Coronary artery (tissue), 2 donors: ENCODE measurements at regions not wholly inside any gene's neighbourhood (a gene's known extent, or its start where the extent isn't known, plus 50 kb on each side); places are given as distances from the start of the nearest gene placed in this dataset.

Experiments
- DNase-seq: peaks from one replicate; pipeline ENCODE4 v3.0.0-alpha.2; 2017; ENCODE audit warnings: low spot score
- H3K27ac ChIP-seq, 2 donors: fragments of 200-600 bp; sonication (generic); one replicate each; pipeline ENCODE4 v1.5.1; 2016 to 2019
- H3K4me3 ChIP-seq: fragments of 200-600 bp; sonication (generic); 2 replicates; pipeline ENCODE4 v1.5.1; 2016; ENCODE audit warnings: mild to moderate bottlenecking, moderate library complexity
- CTCF ChIP-seq: fragments of 200-600 bp; sonication (generic); IDR thresholded peaks from one replicate; pipeline ENCODE4 v1.5.1; 2019; ENCODE audit warnings: antibody characterized with exemption

GRCh38 chr2:5959836-5960820, 267.9 kb downstream of the SOX11 start:
- Histone ChIP-seq H3K27ac (no peak overlapping the region), H3K4me3 (no peak overlapping the region)
- DNase-seq: no peak
- no peak for TF ChIP-seq CTCF

- H3K27ac ChIP-seq: no peak overlapping the region
- H3K4me3 ChIP-seq: no peak overlapping the region
- no peak for TF ChIP-seq CTCF
- no peak for DNase-seq
Observed at GRCh38 chr2:5967506-5967905, 275.3 kb downstream of the SOX11 start.

GRCh38 chr2:5969303-5969702, 277.1 kb downstream of the SOX11 start:
- H3K4me3 ChIP-seq: no peak overlapping the region
- no peak for DNase-seq
- no peak overlapping the region for H3K27ac ChIP-seq
- no peak for TF ChIP-seq CTCF

- DNase-seq: no peak
- TF ChIP-seq CTCF: no peak
- Histone ChIP-seq H3K27ac (no peak overlapping the region), H3K4me3 (no peak overlapping the region)
Observed at GRCh38 chr2:5970347-5970746, 278.2 kb downstream of the SOX11 start.

- no peak overlapping the region for H3K4me3 ChIP-seq
- no peak for DNase-seq
- no peak overlapping the region for H3K27ac ChIP-seq
- TF ChIP-seq CTCF: no peak
Observed at GRCh38 chr2:5974477-5974876, 282.3 kb downstream of the SOX11 start.

- DNase-seq: no peak
- no peak overlapping the region for H3K4me3 ChIP-seq
- H3K27ac ChIP-seq: no peak overlapping the region
- no peak for TF ChIP-seq CTCF
Observed at GRCh38 chr2:5975401-5975800, 283.2 kb downstream of the SOX11 start.

- no peak overlapping the region for H3K27ac ChIP-seq
- no peak for TF ChIP-seq CTCF
- H3K4me3 ChIP-seq: no peak overlapping the region
- DNase-seq: no peak
Observed at GRCh38 chr2:5976531-5977065, 284.4 kb downstream of the SOX11 start.
